ENCODE measurements at regions not wholly inside any gene's neighbourhood (a gene's known extent, or its start where the extent isn't known, plus 50 kb on each side); places are given as distances from the start of the nearest gene placed in this dataset.

DNA sequence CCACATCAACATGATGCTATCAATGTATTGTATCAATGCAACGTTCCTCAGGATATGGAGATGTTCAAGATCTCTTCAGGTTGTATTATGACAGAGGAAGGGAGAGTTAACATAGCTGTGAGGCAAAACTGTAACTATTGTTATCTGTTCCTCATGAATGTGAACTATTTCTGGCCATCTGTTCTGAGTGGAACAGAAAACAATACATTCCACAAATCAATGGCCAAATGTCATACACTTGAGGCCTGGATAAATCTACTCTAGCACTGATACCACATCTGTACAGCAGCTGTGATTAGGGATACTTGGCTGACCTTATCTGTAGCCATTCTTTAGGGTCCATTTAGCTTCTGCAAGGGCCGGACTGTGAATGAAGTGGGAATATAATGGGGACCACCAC lies 447.9 kb downstream of the IRS1 start:
- H3K4me3 ChIP-seq (ENCODE audit: low read depth, low read length): no peak overlapping the region
- no peaks in the 10 kb centered on the region for H3K27me3 ChIP-seq (ENCODE audit: control insufficient read depth, insufficient read depth, low read length)
- no peaks in the 10 kb centered on the region for H3K36me3 ChIP-seq (ENCODE audit: control insufficient read depth, insufficient read depth, low read length)
- TF ChIP-seq CTCF (IDR thresholded peaks at IDR 0.05; ENCODE audit: insufficient read depth, low read length, poor library complexity, severe bottlenecking): no peak
- no peak for DNase-seq (ENCODE audit: low read depth)

DNA sequence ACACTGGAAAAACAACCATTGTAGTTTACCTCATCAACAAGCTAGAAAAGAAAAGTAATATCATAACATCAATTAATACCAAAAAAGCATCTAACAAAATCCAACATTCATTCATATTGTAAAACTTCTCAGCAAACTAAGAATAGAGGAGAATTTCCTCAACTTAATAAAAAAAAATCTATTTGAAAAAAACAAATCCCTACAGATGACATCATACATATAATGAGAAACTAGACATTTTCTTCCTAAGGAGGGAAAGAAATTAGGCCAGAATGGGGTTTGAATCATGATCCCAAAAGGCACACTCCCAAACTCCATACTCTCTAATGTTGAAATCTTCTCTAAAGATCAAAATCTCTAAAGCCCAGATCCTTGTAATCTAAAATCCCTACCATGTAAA lies 460.0 kb downstream of the IRS1 start:
- no peak for TF ChIP-seq CTCF (IDR thresholded peaks at IDR 0.05; ENCODE audit: insufficient read depth, low read length, poor library complexity, severe bottlenecking)
- no peak for DNase-seq (ENCODE audit: low read depth)
- no peaks in the 10 kb centered on the region for H3K27me3 ChIP-seq (ENCODE audit: control insufficient read depth, insufficient read depth, low read length)
- H3K36me3 ChIP-seq (ENCODE audit: control insufficient read depth, insufficient read depth, low read length): no peaks in the 10 kb centered on the region
- no peak overlapping the region for H3K4me3 ChIP-seq (ENCODE audit: low read depth, low read length)

DNA sequence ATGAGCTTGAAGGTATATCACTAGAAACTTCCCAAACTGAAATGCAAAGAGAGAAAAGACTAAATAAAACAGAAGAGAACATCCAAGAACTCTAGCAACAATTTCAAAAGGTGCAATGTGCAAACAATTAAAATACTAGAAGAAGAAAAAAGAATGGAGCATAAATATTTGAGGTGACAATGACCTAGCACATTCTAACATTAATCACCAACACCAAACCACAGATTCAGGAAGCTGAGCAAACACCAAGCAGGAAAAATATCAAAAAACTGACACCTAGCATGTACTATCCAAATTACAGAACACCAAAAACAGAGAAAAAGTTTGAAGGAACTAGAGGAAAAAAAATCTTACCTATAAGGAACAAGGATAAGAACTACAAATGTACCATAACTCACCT lies 460.8 kb downstream of the IRS1 start:
- no peak for TF ChIP-seq CTCF (IDR thresholded peaks at IDR 0.05; ENCODE audit: insufficient read depth, low read length, poor library complexity, severe bottlenecking)

DNA sequence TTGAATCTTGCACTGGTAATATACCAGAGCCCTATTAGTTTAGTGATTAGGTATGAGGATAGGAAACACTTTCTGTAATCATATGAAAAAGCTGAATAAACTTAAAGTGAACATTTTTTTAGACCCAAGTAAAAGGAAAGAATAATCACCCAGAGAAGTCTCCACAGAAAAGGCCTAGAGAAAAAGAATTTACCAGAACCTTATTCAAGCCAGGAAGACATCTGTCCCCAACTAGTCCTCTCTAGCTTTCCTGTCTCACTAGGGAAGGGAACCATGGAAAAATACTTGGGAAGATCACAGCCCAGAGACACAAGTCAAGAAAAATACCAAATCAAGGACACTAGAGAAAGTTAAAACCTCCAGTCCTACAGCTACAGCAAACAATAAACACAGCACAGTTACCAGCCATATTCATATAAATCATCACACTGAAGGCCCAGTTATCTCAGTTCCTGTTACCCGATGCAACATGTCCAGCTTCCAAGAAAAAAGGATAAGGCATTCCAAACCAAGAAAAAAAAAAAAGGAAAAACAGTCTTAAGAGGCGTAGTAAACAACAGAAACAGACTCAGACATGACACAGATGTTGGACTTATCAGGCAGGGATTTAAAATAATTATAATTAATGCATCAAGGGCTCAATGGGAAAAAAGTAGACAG lies 461.5 kb downstream of the IRS1 start:
- no peak overlapping the region for H3K4me3 ChIP-seq (ENCODE audit: low read depth, low read length)
- no peaks in the 10 kb centered on the region for H3K27me3 ChIP-seq (ENCODE audit: control insufficient read depth, insufficient read depth, low read length)
- no peak for TF ChIP-seq CTCF (IDR thresholded peaks at IDR 0.05; ENCODE audit: insufficient read depth, low read length, poor library complexity, severe bottlenecking)
- no peak for DNase-seq (ENCODE audit: low read depth)
- no peaks in the 10 kb centered on the region for H3K36me3 ChIP-seq (ENCODE audit: control insufficient read depth, insufficient read depth, low read length)

More for the DNA sequence above, 460.8 kb downstream of the IRS1 start:
- Histone ChIP-seq H3K4me3 (ENCODE audit: low read depth, low read length) (no peak overlapping the region), H3K27me3 (ENCODE audit: control insufficient read depth, insufficient read depth, low read length) (no peaks in the 10 kb centered on the region), H3K36me3 (ENCODE audit: control insufficient read depth, insufficient read depth, low read length) (no peaks in the 10 kb centered on the region)
- no peak for DNase-seq (ENCODE audit: low read depth)

- TF ChIP-seq CTCF (IDR thresholded peaks at IDR 0.05; ENCODE audit: insufficient read depth, low read length, poor library complexity, severe bottlenecking): no peak
- no peak for DNase-seq (ENCODE audit: low read depth)
These were observed 463.3 kb downstream of the IRS1 start for GRCh38 chr2:226336283-226336682.

More at GRCh38 chr2:226336283-226336682, 463.3 kb downstream of the IRS1 start:
- H3K27me3 ChIP-seq (ENCODE audit: control insufficient read depth, insufficient read depth, low read length): no peaks in the 10 kb centered on the region
- no peaks in the 10 kb centered on the region for H3K36me3 ChIP-seq (ENCODE audit: control insufficient read depth, insufficient read depth, low read length)
- H3K4me3 ChIP-seq (ENCODE audit: low read depth, low read length): no peak overlapping the region

Measured in kidney epithelial cell (primary cell).